ENCODE measurements at regions not wholly inside any gene's neighbourhood (a gene's known extent, or its start where the extent isn't known, plus 50 kb on each side); places are given as distances from the start of the nearest gene placed in this dataset.

DNA sequence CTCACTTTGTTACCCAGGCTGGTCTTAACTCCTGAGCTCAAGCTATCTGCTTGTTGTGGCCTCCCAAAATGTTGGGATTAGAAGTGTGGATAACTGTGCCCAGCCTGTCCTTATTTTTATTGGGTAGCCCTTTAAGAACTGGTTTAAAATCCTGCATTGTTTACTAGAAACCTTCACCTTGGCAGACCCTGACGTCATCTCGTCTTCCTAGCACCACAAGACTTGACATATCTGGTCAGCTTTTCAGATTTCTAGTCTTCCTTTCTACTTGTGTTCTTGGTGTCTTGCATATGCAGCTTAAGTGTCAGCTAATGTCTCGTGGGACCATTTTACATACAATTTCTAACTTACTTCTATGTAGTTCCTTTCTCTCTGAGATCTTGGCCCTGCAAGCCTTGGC is 258.9 kb downstream of the IZUMO3 start:
- Histone ChIP-seq H3K27me3 (ENCODE audit: control insufficient read depth, insufficient read depth, low read length) (no peaks in the 10 kb centered on the region), H3K4me3 (ENCODE audit: low read depth, low read length) (no peak overlapping the region), H3K36me3 (ENCODE audit: control insufficient read depth, insufficient read depth, low read length) (no peaks in the 10 kb centered on the region)
- TF ChIP-seq, protein P1, sequence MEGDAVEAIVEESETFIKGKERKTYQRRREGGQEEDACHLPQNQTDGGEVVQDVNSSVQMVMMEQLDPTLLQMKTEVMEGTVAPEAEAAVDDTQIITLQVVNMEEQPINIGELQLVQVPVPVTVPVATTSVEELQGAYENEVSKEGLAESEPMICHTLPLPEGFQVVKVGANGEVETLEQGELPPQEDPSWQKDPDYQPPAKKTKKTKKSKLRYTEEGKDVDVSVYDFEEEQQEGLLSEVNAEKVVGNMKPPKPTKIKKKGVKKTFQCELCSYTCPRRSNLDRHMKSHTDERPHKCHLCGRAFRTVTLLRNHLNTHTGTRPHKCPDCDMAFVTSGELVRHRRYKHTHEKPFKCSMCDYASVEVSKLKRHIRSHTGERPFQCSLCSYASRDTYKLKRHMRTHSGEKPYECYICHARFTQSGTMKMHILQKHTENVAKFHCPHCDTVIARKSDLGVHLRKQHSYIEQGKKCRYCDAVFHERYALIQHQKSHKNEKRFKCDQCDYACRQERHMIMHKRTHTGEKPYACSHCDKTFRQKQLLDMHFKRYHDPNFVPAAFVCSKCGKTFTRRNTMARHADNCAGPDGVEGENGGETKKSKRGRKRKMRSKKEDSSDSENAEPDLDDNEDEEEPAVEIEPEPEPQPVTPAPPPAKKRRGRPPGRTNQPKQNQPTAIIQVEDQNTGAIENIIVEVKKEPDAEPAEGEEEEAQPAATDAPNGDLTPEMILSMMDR (IDR thresholded peaks at IDR 0.05; ENCODE audit: insufficient read depth, low read depth, low read length) = no peak
- CTCF ChIA-PET = no interaction called here
- no peak for DNase-seq (ENCODE audit: low read depth)
- POLR2A ChIA-PET = no interaction called here

DNA sequence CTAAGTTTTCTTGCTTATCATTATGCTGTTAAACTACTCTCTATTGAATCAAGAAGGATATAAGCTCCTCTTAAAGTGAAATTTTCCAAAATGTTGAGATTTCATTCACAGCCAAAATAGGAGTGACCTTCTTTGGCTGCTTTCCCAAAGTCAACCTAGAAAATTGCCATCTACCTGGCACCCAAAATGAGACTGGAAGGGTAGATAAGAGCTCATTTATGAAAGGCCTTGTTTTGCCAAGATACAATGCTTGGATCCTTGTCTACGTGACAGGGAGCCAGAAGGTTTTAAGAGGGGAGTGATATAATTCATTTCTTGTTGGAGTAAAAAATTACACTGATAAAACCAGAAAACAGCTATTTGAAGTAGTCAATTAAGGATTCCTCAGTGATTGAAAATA is 287.1 kb downstream of the IZUMO3 start:
- TF ChIP-seq, protein P1 (IDR thresholded peaks at IDR 0.05; ENCODE audit: insufficient read depth, low read depth, low read length) = no peak
- Histone ChIP-seq H3K4me3 (ENCODE audit: low read depth, low read length) (no peak overlapping the region), H3K27me3 (ENCODE audit: control insufficient read depth, insufficient read depth, low read length) (no peaks in the 10 kb centered on the region), H3K36me3 (ENCODE audit: control insufficient read depth, insufficient read depth, low read length) (no peaks in the 10 kb centered on the region)
- DNase-seq (ENCODE audit: low read depth) = no peak
- POLR2A ChIA-PET = no interaction called here
- CTCF ChIA-PET = no interaction called here

DNA sequence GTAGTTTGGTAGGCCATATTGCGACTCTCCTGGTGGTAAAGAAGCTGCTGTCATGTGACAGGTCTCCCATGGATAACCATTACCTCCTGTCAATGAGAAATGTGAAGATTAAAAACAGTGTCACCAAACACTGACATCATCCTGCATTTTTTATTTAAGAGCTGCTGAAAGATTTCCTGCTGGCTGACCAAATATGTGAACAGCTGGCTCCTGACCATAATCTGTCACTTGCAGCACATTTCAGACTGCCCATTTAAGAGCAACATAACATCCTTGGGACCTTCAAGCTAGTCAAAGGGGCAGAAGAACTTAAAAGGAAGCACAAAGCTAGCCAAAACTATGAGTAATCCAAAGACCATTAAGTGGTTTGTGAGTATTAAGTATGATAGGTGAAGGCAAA is 288.0 kb downstream of the IZUMO3 start:
- no peaks in the 10 kb centered on the region for H3K36me3 ChIP-seq (ENCODE audit: control insufficient read depth, insufficient read depth, low read length)
- POLR2A ChIA-PET = no interaction called here
- CTCF ChIA-PET = no interaction called here

DNA sequence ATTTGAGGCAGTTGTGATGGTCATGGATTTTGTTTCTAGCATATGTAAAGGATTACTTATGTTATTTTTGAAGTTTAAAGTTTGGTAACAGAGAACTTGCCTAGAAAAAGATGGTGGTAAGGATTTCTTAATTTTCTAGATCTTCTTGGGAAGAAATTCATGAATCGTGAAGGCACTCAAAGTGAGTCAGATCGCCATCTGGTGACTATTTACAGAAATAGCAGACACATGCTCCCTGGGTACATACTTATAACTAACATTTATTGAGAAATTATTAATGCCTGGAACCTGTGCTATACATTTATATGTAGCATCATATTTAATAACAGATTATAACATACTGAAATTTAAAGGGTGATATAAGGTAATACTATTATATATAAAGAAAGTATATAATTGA is 299.7 kb downstream of the IZUMO3 start:
- H3K4me3 ChIP-seq (ENCODE audit: low read depth, low read length) = no peak overlapping the region
- H3K27me3 ChIP-seq (ENCODE audit: control insufficient read depth, insufficient read depth, low read length) = no peaks in the 10 kb centered on the region
- no peak for DNase-seq (ENCODE audit: low read depth)
- no peaks in the 10 kb centered on the region for H3K36me3 ChIP-seq (ENCODE audit: control insufficient read depth, insufficient read depth, low read length)
- TF ChIP-seq, protein P1 (IDR thresholded peaks at IDR 0.05; ENCODE audit: insufficient read depth, low read depth, low read length) = peak; percentile 21; the same call in 1 of the 2 replicates
- ChIA-PET CTCF (no interaction called here), POLR2A (no interaction called here)

More for the DNA sequence above, 288.0 kb downstream of the IZUMO3 start:
- TF ChIP-seq, protein P1 (IDR thresholded peaks at IDR 0.05; ENCODE audit: insufficient read depth, low read depth, low read length) = no peak
- peak; percentile 20 for DNase-seq (ENCODE audit: low read depth)
- Histone ChIP-seq H3K4me3 (ENCODE audit: low read depth, low read length) (no peak overlapping the region), H3K27me3 (ENCODE audit: control insufficient read depth, insufficient read depth, low read length) (no peaks in the 10 kb centered on the region)

DNA sequence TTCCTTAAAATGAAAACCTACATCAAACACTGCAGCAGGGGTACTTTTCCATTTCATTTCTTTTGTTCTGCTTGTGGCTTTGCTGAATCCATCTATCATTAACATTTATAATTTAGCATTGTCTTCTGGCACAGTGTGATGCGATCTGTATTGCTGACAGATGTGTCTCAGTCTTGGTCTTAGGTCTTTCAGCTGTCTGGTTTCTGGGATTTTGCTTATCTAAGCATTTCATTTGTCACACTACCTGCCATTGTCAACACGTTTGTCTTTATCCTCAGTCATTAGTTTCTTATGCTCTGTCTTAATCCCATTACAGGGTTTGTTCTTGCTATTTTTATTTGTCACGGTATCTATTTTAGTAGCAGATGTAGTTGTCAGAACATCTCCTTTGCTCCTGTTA is 303.1 kb downstream of the IZUMO3 start:
- TF ChIP-seq, protein P1 (IDR thresholded peaks at IDR 0.05; ENCODE audit: insufficient read depth, low read depth, low read length) = no peak
- no peak for DNase-seq (ENCODE audit: low read depth)
- Histone ChIP-seq H3K4me3 (ENCODE audit: low read depth, low read length) (no peak overlapping the region), H3K36me3 (ENCODE audit: control insufficient read depth, insufficient read depth, low read length) (no peaks in the 10 kb centered on the region), H3K27me3 (ENCODE audit: control insufficient read depth, insufficient read depth, low read length) (no peaks in the 10 kb centered on the region)
- ChIA-PET POLR2A (no interaction called here), CTCF (no interaction called here)

Data from BJ (cell line).